ENCODE measurements at regions not wholly inside any gene's neighbourhood (a gene's known extent, or its start where the extent isn't known, plus 50 kb on each side); places are given as distances from the start of the nearest gene placed in this dataset.

- no peak for TF ChIP-seq CTCF (IDR thresholded peaks at IDR 0.05; ENCODE audit: extremely low read depth, low read depth, low read length)
- H3K27me3 ChIP-seq (ENCODE audit: insufficient read depth, low read length): peaks cover 20% of the 10 kb centered on the region
These were observed 146.9 kb upstream of the RET start for GRCh38 chr10:42929993-42930392.

GRCh38 chr10:42930516-42931192 lies 146.2 kb upstream of the RET start:
- H3K9me3 ChIP-seq (ENCODE audit: low read depth, low read length): no peaks in the 10 kb centered on the region
- H3K4me3 ChIP-seq (ENCODE audit: insufficient read depth, low read length): no peak overlapping the region
- H3K36me3 ChIP-seq (ENCODE audit: insufficient read depth, low read length): no peaks in the 10 kb centered on the region
- H4K20me1 ChIP-seq (ENCODE audit: insufficient read depth, low read length): no peaks in the 10 kb centered on the region
- no peak overlapping the region for H3K27ac ChIP-seq (ENCODE audit: low read depth, low read length)
- peaks cover 20% of the 10 kb centered on the region for H3K27me3 ChIP-seq (ENCODE audit: insufficient read depth, low read length)
- H3K4me2 ChIP-seq (ENCODE audit: insufficient read depth, low read length): no peak overlapping the region
- DNase-seq (ENCODE audit: insufficient read length, low spot score, missing footprints): peak; percentile 26
- no peaks in the 10 kb centered on the region for H3K79me2 ChIP-seq (ENCODE audit: insufficient read depth, low read length)
- H3K4me1 ChIP-seq (ENCODE audit: insufficient read depth, low read length): peaks cover 3% of the 10 kb centered on the region
- no peak for TF ChIP-seq CTCF (IDR thresholded peaks at IDR 0.05; ENCODE audit: extremely low read depth, low read depth, low read length)
- no peak overlapping the region for H2AFZ ChIP-seq (ENCODE audit: low read length)

More at GRCh38 chr10:42929993-42930392, 146.9 kb upstream of the RET start:
- Histone ChIP-seq H3K36me3 (ENCODE audit: insufficient read depth, low read length) (no peaks in the 10 kb centered on the region), H3K9me3 (ENCODE audit: low read depth, low read length) (no peaks in the 10 kb centered on the region), H3K4me3 (ENCODE audit: insufficient read depth, low read length) (no peak overlapping the region), H2AFZ (ENCODE audit: low read length) (no peak overlapping the region), H3K27ac (ENCODE audit: low read depth, low read length) (no peak overlapping the region), H4K20me1 (ENCODE audit: insufficient read depth, low read length) (no peaks in the 10 kb centered on the region), H3K4me2 (ENCODE audit: insufficient read depth, low read length) (no peak overlapping the region), H3K79me2 (ENCODE audit: insufficient read depth, low read length) (no peaks in the 10 kb centered on the region), H3K4me1 (ENCODE audit: insufficient read depth, low read length) (peaks cover 3% of the 10 kb centered on the region)
- DNase-seq (ENCODE audit: insufficient read length, low spot score, missing footprints): peak; percentile 6

GRCh38 chr10:42932116-42932515 lies 144.8 kb upstream of the RET start:
- H3K4me1 ChIP-seq (ENCODE audit: insufficient read depth, low read length): no peaks in the 10 kb centered on the region
- DNase-seq (ENCODE audit: insufficient read length, low spot score, missing footprints): no peak
- H2AFZ ChIP-seq (ENCODE audit: low read length): no peak overlapping the region
- no peaks in the 10 kb centered on the region for H3K36me3 ChIP-seq (ENCODE audit: insufficient read depth, low read length)
- no peaks in the 10 kb centered on the region for H3K9me3 ChIP-seq (ENCODE audit: low read depth, low read length)
- no peak overlapping the region for H3K4me3 ChIP-seq (ENCODE audit: insufficient read depth, low read length)
- no peaks in the 10 kb centered on the region for H4K20me1 ChIP-seq (ENCODE audit: insufficient read depth, low read length)
- H3K27ac ChIP-seq (ENCODE audit: low read depth, low read length): no peak overlapping the region
- no peaks in the 10 kb centered on the region for H3K79me2 ChIP-seq (ENCODE audit: insufficient read depth, low read length)
- H3K27me3 ChIP-seq (ENCODE audit: insufficient read depth, low read length): peaks cover 20% of the 10 kb centered on the region
- no peak overlapping the region for H3K4me2 ChIP-seq (ENCODE audit: insufficient read depth, low read length)
- TF ChIP-seq CTCF (IDR thresholded peaks at IDR 0.05; ENCODE audit: extremely low read depth, low read depth, low read length): no peak

GRCh38 chr10:42932735-42933447 lies 144.0 kb upstream of the RET start:
- peak; percentile 55 for DNase-seq (ENCODE audit: insufficient read length, low spot score, missing footprints)
- Histone ChIP-seq H3K4me1 (ENCODE audit: insufficient read depth, low read length) (no peaks in the 10 kb centered on the region), H3K27me3 (ENCODE audit: insufficient read depth, low read length) (peaks cover 20% of the 10 kb centered on the region), H3K4me2 (ENCODE audit: insufficient read depth, low read length) (no peak overlapping the region), H2AFZ (ENCODE audit: low read length) (no peak overlapping the region), H3K36me3 (ENCODE audit: insufficient read depth, low read length) (no peaks in the 10 kb centered on the region), H3K9me3 (ENCODE audit: low read depth, low read length) (no peaks in the 10 kb centered on the region), H3K79me2 (ENCODE audit: insufficient read depth, low read length) (no peaks in the 10 kb centered on the region), H3K27ac (ENCODE audit: low read depth, low read length) (no peak overlapping the region), H3K4me3 (ENCODE audit: insufficient read depth, low read length) (no peak overlapping the region), H4K20me1 (ENCODE audit: insufficient read depth, low read length) (no peaks in the 10 kb centered on the region)
- TF ChIP-seq CTCF (IDR thresholded peaks at IDR 0.05; ENCODE audit: extremely low read depth, low read depth, low read length): no peak
